ENCODE measurements at regions not wholly inside any gene's neighbourhood (a gene's known extent, or its start where the extent isn't known, plus 50 kb on each side); places are given as distances from the start of the nearest gene placed in this dataset.

DNA sequence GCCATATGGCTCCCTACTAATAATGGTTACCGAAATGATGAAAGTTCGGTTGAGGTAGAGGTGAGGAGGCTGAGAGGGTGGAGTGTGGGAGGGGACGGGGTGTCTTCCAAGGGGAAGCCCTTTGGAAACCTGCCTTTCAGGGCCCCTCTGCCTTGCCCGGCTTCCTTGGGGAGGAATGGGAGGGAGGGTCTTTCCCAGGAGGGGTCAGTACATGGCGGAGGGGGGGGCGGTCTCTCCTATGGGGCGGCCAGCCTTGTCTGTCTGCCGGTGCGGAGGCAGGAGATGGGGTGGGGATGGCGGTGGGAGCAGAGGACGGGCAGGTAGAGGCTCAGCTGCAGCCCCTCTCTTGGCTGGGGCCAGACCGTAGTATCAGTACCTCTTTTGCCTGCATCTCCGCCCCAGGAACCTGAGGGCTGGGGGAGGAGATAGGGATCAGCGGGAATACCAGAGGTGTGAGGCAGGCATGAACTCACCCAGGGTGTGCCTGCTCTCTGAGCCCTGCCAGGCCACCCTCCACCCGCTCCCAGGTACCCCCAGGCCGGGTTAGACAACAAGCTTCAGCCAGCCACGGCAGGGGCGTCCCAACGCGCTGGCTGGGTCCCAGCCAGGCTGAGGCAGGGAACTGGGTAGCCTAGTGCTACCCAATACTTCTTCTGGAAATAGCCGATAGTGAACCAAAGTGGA lies 79.4 kb upstream of the POU3F1 start:
- DNase-seq, result no peak

DNA sequence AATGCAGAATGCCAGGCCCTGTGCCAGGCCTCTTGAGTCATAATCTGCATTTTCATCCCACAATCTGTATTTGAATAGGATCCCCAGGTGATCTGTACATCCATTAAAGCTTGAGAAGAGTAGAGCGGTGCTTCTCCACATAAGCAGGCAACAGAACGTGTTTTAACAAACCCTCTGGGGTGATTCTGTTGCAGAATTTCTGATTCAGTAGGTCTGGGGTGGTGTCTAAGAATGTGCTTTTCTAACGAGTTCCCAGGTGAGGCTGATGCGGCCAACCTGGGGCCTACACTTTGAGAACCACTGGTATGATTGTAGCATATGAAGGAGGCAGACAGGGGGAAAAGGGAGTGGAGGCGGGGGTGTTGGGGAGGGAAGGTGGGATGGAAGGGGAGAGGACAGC lies 78.4 kb upstream of the POU3F1 start:
- DNase-seq, result no peak

DNA sequence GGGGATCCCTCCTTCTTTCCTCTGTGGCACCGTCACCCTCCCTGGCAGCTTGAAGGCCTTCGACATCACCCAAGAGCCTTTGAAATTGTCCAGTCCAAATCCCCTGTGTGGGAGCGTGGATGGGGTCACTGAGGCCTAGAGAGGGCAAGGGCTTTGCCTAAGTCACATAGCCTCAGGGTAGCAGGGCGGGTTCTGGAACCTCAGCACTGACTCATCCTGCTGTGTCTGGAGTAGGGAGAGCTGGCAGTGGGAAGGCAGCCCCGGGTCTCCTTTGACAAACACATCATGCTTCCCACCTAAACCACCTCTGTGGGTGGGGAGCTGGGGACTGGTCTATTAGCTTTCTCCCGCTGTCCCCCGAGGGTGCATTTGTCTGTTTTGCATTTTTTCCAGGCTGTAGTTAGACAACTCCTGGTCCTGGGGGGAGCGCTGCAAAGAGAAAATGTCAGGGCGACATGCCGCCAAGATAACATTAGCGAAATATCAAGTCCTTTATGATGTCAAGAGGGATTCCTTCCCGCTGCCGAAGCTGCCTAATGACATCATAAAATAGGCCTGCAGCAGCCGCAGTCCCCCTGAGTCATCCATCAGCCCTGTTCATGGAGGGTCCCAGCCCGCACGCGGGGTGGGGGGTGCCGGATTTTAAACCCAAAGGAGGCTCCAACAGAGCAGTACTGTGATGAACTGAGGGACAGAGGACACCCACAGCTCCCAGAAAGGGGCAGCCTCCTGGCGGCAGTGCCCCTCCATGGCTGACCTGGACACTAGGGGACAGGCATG lies 77.0 kb upstream of the POU3F1 start:
- DNase-seq, result no peak

DNA sequence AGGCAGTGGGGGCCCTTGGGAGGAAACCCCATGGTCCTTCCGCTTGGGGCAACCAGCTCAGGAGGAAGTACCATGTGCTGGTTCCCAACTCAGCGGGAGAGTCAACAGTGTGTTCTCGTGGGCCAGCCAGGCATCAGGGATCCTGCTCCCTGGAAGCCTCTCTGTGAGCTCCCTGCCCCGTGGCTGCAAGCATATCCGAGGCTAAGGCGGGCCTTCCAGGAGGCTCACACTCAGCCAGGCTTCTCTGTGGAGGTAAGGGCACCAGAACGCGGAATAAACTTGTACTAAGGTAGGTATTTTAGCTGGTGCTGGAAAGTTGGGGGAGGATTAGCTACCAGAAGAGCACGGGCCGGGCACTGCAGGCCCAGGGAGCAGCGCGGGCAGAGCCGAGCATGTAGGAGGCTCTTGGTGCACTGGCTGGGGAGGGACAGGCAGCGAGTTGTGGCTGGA lies 74.7 kb upstream of the POU3F1 start:
- DNase-seq, result no peak

DNA sequence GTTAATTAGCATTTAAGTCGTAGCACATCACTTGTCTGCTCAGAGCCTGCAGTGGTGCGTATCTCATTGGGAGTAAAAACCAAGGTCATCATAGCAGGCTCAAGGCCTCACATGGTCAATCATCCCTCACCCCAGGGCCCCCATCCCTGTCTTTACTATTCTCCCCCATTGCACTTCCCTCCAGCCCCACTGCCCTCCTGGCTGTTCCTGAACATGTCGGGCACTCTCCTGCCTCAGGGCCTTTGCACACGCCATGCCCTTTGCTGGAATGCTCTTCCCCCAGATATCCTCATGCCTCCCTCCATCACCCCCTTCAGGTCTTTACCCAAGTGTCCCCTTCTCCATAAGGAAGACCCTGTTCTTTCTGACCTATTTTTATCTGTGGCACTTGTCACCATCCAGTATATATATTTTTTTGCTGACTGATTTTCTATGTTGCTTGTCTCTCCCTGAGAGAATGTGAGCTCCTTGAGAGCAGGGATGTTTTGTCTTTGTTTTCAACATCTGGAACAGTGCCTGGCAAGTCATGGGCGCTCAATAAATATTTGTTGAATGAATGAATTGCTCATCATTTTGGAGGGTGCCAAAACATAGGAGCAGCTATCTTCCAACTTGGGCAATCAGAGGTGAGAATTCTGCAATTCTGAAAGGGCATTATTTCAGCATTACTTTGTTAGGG lies 74.1 kb upstream of the POU3F1 start:
- no peak for DNase-seq

DNA sequence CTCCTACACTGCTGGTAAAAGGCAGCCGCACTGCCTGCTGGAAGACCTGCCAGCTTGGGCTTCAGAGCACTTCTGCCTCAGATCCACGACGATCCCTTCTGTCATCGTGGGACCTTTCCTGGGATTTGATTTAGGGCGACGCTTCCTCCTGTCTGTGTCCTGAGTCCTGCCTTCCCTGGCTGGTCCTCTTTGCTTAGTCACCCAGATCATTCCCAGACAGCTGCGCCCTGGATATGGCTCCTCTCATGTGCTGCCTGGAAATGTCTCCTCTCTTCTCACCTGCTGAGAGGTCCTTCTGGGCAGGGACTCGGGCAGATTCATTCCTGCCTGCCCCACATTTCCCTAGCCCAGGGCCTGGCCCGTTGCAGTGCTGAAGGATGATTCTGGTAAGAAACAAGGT lies 72.4 kb upstream of the POU3F1 start:
- DNase-seq, result no peak

DNA sequence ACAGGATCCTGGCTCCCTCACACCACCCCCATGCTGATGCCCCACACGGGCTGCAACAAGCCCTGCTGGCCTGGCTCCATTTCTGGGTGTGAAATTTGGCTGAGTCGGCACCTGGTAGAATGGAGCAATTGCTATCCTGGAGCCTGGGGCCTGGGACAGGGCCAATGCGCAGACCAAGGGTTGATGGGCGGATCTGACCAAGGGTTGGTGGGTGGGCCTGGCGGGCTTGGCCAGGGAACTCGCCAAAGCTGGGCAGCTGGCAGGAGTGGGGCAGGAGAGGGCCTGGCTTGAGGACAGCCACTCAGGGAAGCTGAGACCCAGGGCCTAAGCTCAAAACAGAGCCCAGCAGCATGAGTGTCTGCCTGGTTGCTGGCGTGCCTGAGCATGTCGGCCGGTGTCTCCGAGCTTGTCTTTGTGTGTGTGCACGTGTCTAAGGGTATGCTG lies 70.9 kb upstream of the POU3F1 start:
- DNase-seq, result no peak

DNA sequence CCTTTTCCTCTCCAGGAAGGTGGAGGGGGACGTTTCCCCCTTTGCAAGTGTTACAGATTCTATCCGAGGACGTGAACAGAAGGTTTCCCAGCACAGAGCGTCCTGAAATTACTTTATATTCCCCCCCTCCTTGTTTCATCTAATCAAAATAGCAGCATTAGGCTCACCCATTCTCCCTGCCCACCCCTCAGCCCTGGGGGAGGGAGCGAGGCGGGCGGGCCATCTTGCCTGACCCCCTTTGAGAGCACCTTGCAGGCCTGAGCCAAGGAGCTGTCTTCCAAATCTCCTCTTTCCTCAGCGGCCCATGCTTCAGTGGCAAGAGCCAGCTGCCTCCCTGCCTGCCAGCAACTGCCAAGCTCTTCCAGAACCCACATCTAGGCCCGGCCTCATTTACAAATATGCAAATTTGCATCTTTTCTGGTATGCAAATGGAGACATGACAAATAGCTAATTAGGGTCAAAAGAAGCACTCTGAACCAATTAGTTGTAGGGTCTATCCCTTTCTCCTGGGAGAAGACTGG lies 69.1 kb upstream of the POU3F1 start:
- DNase-seq, result no peak

DNA sequence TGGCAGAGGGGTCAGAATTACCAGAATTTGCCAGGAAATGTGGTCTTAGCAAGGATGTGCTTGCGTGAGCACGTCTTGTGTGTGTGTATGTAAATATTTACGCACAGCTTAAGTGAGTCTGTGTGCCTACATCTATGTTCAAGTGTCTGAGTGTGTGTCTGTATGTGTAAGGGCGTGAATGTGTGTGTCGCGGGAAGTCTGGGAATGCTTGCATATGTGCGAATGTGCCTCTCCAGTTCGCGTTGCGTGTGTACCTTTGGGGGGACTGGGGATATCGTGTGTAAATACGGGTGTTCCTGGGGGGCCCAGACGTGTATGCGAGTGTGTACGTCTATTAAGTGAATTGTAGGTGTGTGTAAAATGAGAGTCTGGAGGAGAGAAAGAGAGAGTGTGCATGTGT lies 68.6 kb upstream of the POU3F1 start:
- DNase-seq, result no peak

DNA sequence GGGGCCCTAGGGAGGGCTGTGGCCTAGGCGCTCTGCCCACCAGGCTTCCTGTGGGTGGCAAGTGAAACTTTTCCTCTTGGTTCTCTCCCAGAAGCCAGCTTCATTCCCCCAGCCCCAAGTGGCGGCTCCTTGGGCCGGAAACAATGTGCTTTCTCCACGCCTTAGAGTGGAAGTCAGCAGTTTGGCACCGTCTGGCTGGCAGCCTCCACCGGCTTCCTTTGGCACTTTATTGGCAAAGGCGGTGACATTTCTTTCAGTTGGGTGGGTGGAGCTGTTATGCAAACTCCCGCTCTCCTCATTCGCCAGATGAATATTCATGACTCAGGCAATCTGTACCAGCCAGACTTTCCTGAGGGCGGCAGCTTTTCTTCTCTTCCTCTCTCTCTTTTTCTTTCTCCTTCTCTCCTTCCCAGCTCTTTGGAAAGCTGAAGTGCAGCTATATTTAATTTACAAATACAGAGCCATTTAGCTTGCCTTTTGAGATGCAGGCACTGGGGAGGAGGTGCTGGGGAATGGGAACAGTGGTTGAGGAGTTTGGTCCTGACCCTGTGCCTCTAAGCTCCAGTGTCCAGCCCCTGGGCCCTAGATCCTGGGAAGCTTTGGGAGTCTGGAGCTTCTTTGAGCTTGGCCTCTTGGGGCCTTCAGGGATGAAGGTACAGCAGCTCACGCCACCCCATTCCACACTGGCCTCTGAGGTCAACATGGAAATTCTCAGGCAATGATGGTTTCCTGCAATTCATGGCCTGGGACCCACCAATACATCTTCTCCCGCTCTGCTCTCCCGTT lies 67.8 kb upstream of the POU3F1 start:
- no peak for DNase-seq

DNA sequence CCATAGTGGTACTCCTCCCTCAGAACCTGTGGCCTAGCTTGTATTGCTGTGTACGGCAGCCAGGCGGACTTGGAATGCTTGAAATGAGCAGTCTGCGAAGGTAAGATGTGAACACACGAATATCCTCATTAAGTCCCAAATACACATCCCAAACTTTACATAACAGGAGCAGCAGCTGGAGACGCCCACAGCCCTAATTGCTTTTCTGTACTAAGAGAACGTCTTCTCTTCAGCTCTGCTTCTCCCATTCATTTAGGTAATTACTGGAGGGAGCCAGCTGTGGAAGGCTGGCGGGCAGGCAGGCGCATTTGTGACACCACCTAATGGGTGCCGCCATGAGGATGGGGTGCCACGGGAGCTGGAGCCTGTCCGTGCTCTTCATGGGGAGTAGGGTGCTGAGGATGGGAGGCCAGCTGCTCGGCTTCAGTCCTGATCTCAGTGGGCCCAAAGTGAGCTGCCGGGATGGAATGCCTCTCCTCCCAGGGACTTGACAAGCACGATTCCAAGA lies 66.6 kb upstream of the POU3F1 start:
- DNase-seq, result no peak

DNA sequence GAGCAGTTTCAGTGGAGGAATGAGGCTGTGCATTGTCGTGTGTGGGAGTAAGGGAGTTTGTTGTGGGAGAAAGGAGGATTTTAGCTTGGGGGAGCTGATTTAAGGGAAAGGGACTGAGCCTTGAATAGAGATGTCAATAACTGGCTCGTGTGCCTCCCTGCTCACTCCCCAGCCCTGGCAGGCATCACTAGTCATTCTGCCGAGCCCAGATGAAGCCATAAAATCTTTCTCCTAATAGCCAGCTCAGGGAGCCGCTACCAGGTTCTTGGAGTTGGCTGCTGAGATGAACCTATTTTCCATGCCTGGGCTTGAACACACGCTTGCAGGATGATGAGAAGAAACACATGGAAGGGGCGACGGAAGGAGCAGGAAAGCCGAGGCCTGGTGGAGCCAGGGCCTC lies 65.0 kb upstream of the POU3F1 start:
- DNase-seq, result no peak

DNA sequence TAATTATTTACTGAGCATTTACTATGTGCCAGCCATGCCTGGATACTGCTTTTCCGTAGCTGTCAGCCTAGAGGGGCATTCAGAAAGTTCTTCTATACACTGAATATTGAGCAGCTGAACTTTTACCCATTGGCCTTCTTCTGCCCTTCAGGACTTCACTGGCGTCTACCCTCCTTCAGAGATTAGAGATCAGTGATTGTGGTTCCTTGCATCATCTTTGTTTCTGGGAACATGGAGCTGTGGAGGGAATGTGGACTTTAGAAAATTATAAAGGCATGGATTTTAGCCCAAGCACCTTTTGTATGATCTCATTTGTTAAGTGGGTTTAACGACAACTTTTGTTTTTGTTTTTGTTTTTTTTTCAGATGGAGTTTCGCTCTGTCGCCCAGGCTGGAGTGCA lies 58.7 kb upstream of the POU3F1 start:
- DNase-seq, result no peak

DNA sequence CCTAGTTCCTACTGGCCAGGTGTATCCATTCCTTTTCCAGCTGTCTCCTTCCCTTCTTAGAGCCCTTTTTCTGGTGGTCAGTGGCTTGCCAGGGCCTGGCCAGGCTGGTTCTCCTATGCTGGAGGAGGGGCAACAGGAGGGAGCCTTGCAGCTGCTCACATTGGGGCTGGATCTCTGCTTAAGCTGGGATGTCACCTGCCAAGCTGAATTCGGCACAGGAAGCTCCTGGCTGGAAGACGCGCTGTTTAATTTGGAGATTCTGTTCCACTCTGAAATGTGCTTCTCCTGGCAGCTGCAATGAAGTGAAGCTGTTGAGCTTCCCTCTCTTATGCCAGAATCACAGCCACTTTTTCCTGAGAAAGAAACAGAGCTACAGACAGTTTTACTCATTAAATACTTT lies 56.0 kb upstream of the POU3F1 start:
- no peak for DNase-seq

DNA sequence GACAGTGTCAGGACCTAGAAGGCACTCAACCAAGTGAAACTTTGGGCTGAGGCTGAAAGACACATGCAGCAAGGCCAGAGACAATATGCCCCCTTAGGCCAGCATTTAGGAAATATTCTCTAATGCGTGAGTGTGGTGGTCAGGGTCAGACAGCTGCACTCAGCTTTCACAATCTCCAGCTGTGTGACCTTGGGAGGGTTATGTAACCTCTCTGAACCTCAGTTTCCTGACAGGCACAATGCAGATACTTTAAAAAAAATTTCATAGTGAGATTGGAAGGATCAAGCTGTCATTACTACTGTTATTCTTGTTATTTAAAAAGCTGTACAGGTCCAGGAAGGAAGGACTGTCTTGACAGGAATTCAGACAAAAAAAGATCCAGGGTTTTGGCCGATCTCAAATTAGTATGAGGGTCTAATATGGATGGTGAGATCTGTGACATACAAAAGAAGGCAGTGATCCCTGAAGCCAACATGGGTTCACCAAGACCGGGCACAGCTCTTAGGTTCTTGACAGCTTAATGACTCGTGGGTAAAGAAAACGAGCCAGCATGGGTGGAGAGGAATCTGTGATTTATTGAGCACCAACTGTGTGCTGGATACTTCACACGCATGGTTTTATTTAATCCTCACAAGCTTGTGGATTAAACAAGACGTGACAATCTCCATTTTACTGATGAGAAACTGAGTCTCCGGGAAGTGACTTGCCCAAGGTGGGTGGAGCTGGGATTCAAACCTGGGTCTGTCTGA lies 54.6 kb upstream of the POU3F1 start:
- no peak for DNase-seq

DNA sequence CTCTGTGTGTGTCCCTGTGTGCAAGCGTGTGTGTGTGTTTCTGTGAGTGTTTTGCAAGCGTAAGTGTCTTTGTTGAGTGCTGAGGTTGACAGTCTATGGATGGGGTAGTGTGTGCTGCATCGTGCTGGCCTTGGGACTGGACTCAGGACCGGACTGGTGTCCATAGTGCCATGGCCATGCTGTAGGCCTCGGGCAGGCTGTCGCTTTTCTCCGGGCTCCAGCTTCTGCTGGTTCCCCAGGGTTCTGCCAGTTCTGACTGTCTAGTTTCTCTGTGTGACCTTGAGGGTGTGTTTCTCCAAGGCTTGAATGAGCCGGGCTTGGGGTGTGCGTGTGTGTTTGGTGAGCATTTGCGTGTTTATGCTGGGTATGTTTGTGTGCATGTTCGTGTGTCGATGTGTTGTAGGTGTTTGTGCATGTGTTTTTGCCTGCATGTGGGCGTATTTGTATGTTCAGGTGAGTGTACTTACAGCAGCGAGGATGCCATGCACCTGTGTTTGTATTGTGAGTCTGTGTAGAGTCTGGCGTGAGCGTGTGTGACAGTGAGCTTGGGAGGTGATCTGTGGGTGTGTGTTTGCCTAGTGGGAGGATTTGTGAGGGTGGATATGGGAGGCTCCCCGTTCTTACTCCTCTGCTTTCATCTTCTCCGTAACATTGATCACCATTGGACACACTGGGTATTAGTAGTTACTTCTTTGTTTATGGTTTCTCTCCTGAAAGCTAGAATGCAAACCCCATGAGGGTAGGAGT lies 51.7 kb upstream of the POU3F1 start:
- DNase-seq, result no peak

DNA sequence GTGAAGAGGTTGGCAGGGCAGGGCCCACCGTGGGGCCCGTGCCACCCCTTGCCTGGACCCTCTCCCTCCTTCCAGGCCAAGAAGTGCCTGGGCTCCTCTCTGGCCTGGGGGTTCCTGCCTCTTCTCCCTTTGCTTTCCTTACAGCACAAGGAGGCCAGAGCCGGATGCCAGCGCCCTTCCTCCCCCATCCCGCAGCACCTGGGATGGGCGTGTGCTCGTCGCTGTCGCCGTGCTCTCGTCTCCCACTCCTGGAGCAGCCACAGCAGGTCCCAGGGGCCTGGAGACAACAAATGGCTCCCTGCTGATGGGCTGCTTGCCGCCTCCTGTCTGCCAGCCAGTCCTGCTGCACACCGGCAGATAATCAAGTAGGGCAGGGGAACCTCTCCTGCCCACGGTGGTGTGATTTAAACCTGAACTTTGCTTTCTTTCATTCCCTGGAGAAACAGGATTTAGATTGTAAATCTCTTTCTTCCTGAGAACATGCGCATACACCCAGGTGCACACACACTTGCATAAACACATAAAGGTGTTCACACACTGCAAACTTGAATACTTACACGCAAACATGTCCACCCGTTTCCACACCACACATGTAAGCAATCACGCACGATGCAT lies 50.8 kb upstream of the POU3F1 start:
- no peak for DNase-seq

Measured in activated effector memory CD4-positive, alpha-beta T cell treated with anti-CD3 and anti-CD28 coated beads, Interleukin-2, amount 50 U/mL, for 16 hours (primary cell).